CD4-positive, CD25-positive, alpha-beta regulatory T cell (primary cell): ENCODE measurements at regions not wholly inside any gene's neighbourhood (a gene's known extent, or its start where the extent isn't known, plus 50 kb on each side); places are given as distances from the start of the nearest gene placed in this dataset.

ENCODE experiments used
- ATAC-seq, 2 donors: fragments of 150-1000 bp; cut with Tn5 transposase; one replicate each; pipeline ENCODE4 v1.10.0; 2021; ENCODE audit warnings: low read depth in 2 of 2, moderate number of reproducible peaks in 2 of 2, moderate library complexity in 1 of 2
- DNase-seq, 3 donors: peaks; one replicate each; pipeline versions ENCODE4 v3.0.0 to v3.0.0-alpha.2; 2012 to 2022; ENCODE audit warnings: mixed read lengths in 1 of 3
- H3K27ac ChIP-seq: one replicate; pipeline ENCODE4 v1.7.0; 2013; ENCODE audit warnings: mild to moderate bottlenecking, low read length; ENCODE audit not compliant: insufficient read depth, poor library complexity, severe bottlenecking
- H3K27me3 ChIP-seq: one replicate; pipeline ENCODE4 v1.7.0; 2013; ENCODE audit warnings: low read length; ENCODE audit not compliant: control insufficient read depth, insufficient read depth
- H3K36me3 ChIP-seq: one replicate; pipeline ENCODE4 v1.7.0; 2013; ENCODE audit warnings: mild to moderate bottlenecking, low read length, moderate library complexity; ENCODE audit not compliant: control insufficient read depth, insufficient read depth
- H3K4me1 ChIP-seq: 2 replicates; pipeline ENCODE4 v1.7.0; 2013; ENCODE audit warnings: mild to moderate bottlenecking, low read length; ENCODE audit not compliant: insufficient read depth, control insufficient read depth, poor library complexity, severe bottlenecking
- H3K4me3 ChIP-seq: one replicate; pipeline ENCODE4 v1.7.0; 2013; ENCODE audit warnings: low read depth, mild to moderate bottlenecking, low read length, moderate library complexity
- H3K9me3 ChIP-seq, 2 experiments: 1 replicate in 1 of 2; 2 replicates in 1 of 2; pipeline ENCODE4 v1.7.0; 2013; ENCODE audit warnings: low read length in 2 of 2, mild to moderate bottlenecking in 1 of 2, moderate library complexity in 1 of 2; ENCODE audit not compliant: control insufficient read depth in 2 of 2
- H3K27ac Mint-ChIP-seq, 3 donors: one replicate each; pipeline ENCODE4 v1.8.0; 2020 to 2022; ENCODE audit warnings: mild to moderate bottlenecking in 3 of 3, mixed read lengths in 3 of 3, moderate library complexity in 2 of 3
- H3K27me3 Mint-ChIP-seq: one replicate; pipeline ENCODE4 v1.8.0; 2022; ENCODE audit warnings: mild to moderate bottlenecking, mixed read lengths
- H3K36me3 Mint-ChIP-seq: one replicate; pipeline ENCODE4 v1.8.0; 2020; ENCODE audit warnings: mixed read lengths
- H3K4me1 Mint-ChIP-seq, 4 donors: one replicate each; pipeline ENCODE4 v1.8.0; 2020 to 2022; ENCODE audit warnings: mixed read lengths in 4 of 4, mild to moderate bottlenecking in 1 of 4
- H3K4me3 Mint-ChIP-seq, 4 donors: one replicate each; pipeline ENCODE4 v1.8.0; 2020 to 2022; ENCODE audit warnings: mild to moderate bottlenecking in 4 of 4, mixed read lengths in 4 of 4, moderate library complexity in 3 of 4
- H3K9me3 Mint-ChIP-seq, 7 donors: one replicate each; pipeline ENCODE4 v1.8.0; 2020 to 2022; ENCODE audit warnings: mixed read lengths in 7 of 7, mild to moderate bottlenecking in 3 of 7, moderate library complexity in 2 of 7

- H3K4me3 ChIP-seq = no peak overlapping the region
- no peaks in the 10 kb centered on the region for H3K36me3 Mint-ChIP-seq
- no peak overlapping the region for H3K4me3 Mint-ChIP-seq
- no peaks in the 10 kb centered on the region for H3K4me1 Mint-ChIP-seq
- H3K27ac Mint-ChIP-seq = no peak overlapping the region
- H3K9me3 Mint-ChIP-seq = peaks cover 1 to 14% (median 7%) of the 10 kb centered on the region in 7 donors
- ATAC-seq (no peak), DNase-seq (no peak)
- no peaks in the 10 kb centered on the region for H3K27me3 Mint-ChIP-seq
- no peaks in the 10 kb centered on the region for H3K4me1 ChIP-seq
- peaks cover 0 to 3% of the 10 kb centered on the region in 2 experiments for H3K9me3 ChIP-seq
- no peaks in the 10 kb centered on the region for H3K27me3 ChIP-seq
- H3K36me3 ChIP-seq = no peaks in the 10 kb centered on the region
- H3K27ac ChIP-seq = no peak overlapping the region
Measured at GRCh38 chr11:42253156-42253555, 793.7 kb upstream of the LRRC4C start.

GRCh38 chr11:42255906-42256305 is 796.5 kb upstream of the LRRC4C start:
- Mint-ChIP-seq H3K27me3 (no peaks in the 10 kb centered on the region), H3K27ac (peak overlapping the region in 1 of 3 donors; percentile 87), H3K4me3 (no peak overlapping the region), H3K4me1 (no peaks in the 10 kb centered on the region), H3K9me3 (peaks cover 0 to 22% (median 7%) of the 10 kb centered on the region in 7 donors), H3K36me3 (no peaks in the 10 kb centered on the region)
- no peak overlapping the region for H3K27ac ChIP-seq
- H3K36me3 ChIP-seq = no peaks in the 10 kb centered on the region
- H3K4me1 ChIP-seq = no peaks in the 10 kb centered on the region
- DNase-seq = no peak
- no peak overlapping the region for H3K4me3 ChIP-seq
- no peaks in the 10 kb centered on the region for H3K9me3 ChIP-seq
- H3K27me3 ChIP-seq = no peaks in the 10 kb centered on the region
- ATAC-seq = no peak

GRCh38 chr11:42257534-42257933 is 798.1 kb upstream of the LRRC4C start:
- Mint-ChIP-seq H3K4me1 (no peaks in the 10 kb centered on the region), H3K27ac (no peak overlapping the region), H3K9me3 (peaks cover 0 to 25% (median 7%) of the 10 kb centered on the region in 7 donors), H3K4me3 (no peak overlapping the region), H3K36me3 (no peaks in the 10 kb centered on the region), H3K27me3 (no peaks in the 10 kb centered on the region)
- Histone ChIP-seq H3K36me3 (no peaks in the 10 kb centered on the region), H3K4me1 (no peaks in the 10 kb centered on the region), H3K27ac (no peak overlapping the region), H3K9me3 (no peaks in the 10 kb centered on the region), H3K4me3 (no peak overlapping the region), H3K27me3 (no peaks in the 10 kb centered on the region)
- DNase-seq = no peak
- ATAC-seq = no peak

GRCh38 chr11:42265072-42265471 is 805.6 kb upstream of the LRRC4C start:
- H3K4me3 ChIP-seq = no peak overlapping the region
- Mint-ChIP-seq H3K36me3 (no peaks in the 10 kb centered on the region), H3K27ac (no peak overlapping the region), H3K4me1 (no peaks in the 10 kb centered on the region), H3K9me3 (peaks cover 2 to 12% (median 8%) of the 10 kb centered on the region in 7 donors), H3K4me3 (no peak overlapping the region), H3K27me3 (no peaks in the 10 kb centered on the region)
- DNase-seq (no peak), ATAC-seq (no peak)
- H3K27ac ChIP-seq = no peak overlapping the region
- no peaks in the 10 kb centered on the region for H3K9me3 ChIP-seq
- H3K27me3 ChIP-seq = no peaks in the 10 kb centered on the region
- no peaks in the 10 kb centered on the region for H3K4me1 ChIP-seq
- H3K36me3 ChIP-seq = no peaks in the 10 kb centered on the region

- H3K4me3 ChIP-seq = no peak overlapping the region
- no peaks in the 10 kb centered on the region for H3K4me1 ChIP-seq
- ATAC-seq (no peak), DNase-seq (no peak)
- Mint-ChIP-seq H3K9me3 (peaks cover 1 to 20% (median 7%) of the 10 kb centered on the region in 7 donors), H3K4me1 (no peaks in the 10 kb centered on the region), H3K36me3 (no peaks in the 10 kb centered on the region), H3K4me3 (no peak overlapping the region), H3K27ac (no peak overlapping the region), H3K27me3 (no peaks in the 10 kb centered on the region)
- H3K9me3 ChIP-seq = peaks cover 2 to 11% of the 10 kb centered on the region in 2 experiments
- H3K27me3 ChIP-seq = no peaks in the 10 kb centered on the region
- H3K27ac ChIP-seq = no peak overlapping the region
- no peaks in the 10 kb centered on the region for H3K36me3 ChIP-seq
Measured at GRCh38 chr11:42271306-42271705, 811.9 kb upstream of the LRRC4C start.

GRCh38 chr11:42273977-42274376 is 814.5 kb upstream of the LRRC4C start:
- Histone ChIP-seq H3K9me3 (peaks cover 2 to 11% of the 10 kb centered on the region in 2 experiments), H3K27ac (no peak overlapping the region), H3K4me1 (no peaks in the 10 kb centered on the region), H3K4me3 (no peak overlapping the region), H3K36me3 (no peaks in the 10 kb centered on the region), H3K27me3 (no peaks in the 10 kb centered on the region)
- ATAC-seq (no peak), DNase-seq (no peak)
- H3K36me3 Mint-ChIP-seq = no peaks in the 10 kb centered on the region
- no peak overlapping the region for H3K4me3 Mint-ChIP-seq
- peaks cover 1 to 30% (median 8%) of the 10 kb centered on the region in 7 donors for H3K9me3 Mint-ChIP-seq
- no peak overlapping the region for H3K27ac Mint-ChIP-seq
- H3K27me3 Mint-ChIP-seq = no peaks in the 10 kb centered on the region
- H3K4me1 Mint-ChIP-seq = no peaks in the 10 kb centered on the region

- H3K9me3 ChIP-seq = no peaks in the 10 kb centered on the region
- no peak overlapping the region for H3K27ac Mint-ChIP-seq
- no peak overlapping the region for H3K4me3 Mint-ChIP-seq
- H3K27me3 Mint-ChIP-seq = no peaks in the 10 kb centered on the region
- no peaks in the 10 kb centered on the region for H3K27me3 ChIP-seq
- H3K4me3 ChIP-seq = no peak overlapping the region
- no peak for DNase-seq
- H3K9me3 Mint-ChIP-seq = peaks cover 0 to 35% (median 12%) of the 10 kb centered on the region in 7 donors
- no peaks in the 10 kb centered on the region for H3K4me1 Mint-ChIP-seq
- no peaks in the 10 kb centered on the region for H3K36me3 ChIP-seq
- ATAC-seq = no peak
- no peaks in the 10 kb centered on the region for H3K4me1 ChIP-seq
- H3K27ac ChIP-seq = no peak overlapping the region
- no peaks in the 10 kb centered on the region for H3K36me3 Mint-ChIP-seq
Measured at GRCh38 chr11:42296910-42297309, 837.5 kb upstream of the LRRC4C start.

- no peaks in the 10 kb centered on the region for H3K27me3 Mint-ChIP-seq
- Histone ChIP-seq H3K9me3 (peaks cover 0 to 4% of the 10 kb centered on the region in 2 experiments), H3K27ac (no peak overlapping the region), H3K4me1 (no peaks in the 10 kb centered on the region), H3K36me3 (no peaks in the 10 kb centered on the region), H3K27me3 (no peaks in the 10 kb centered on the region), H3K4me3 (no peak overlapping the region)
- H3K27ac Mint-ChIP-seq = no peak overlapping the region
- ATAC-seq = no peak
- H3K4me1 Mint-ChIP-seq = no peaks in the 10 kb centered on the region
- peaks cover 1 to 28% (median 9%) of the 10 kb centered on the region in 7 donors for H3K9me3 Mint-ChIP-seq
- H3K4me3 Mint-ChIP-seq = no peak overlapping the region
- DNase-seq = no peak
- no peaks in the 10 kb centered on the region for H3K36me3 Mint-ChIP-seq
Measured at GRCh38 chr11:42299780-42300179, 840.3 kb upstream of the LRRC4C start.
